Suprapubic skin (tissue), 3 donors: ENCODE measurements at regions not wholly inside any gene's neighbourhood (a gene's known extent, or its start where the extent isn't known, plus 50 kb on each side); places are given as distances from the start of the nearest gene placed in this dataset.

ENCODE experiments used
- CTCF ChIP-seq, 2 donors: fragments of 200-600 bp in 1 of 2; fragments of 450-650 bp in 1 of 2; sonication (generic) in 1 of 2; IDR thresholded peaks; one replicate each; pipeline ENCODE4 v1.5.1; 2016 to 2019; ENCODE audit warnings: antibody characterized with exemption in 2 of 2, mild to moderate bottlenecking in 1 of 2, moderate library complexity in 1 of 2
- EP300 ChIP-seq: sonication (generic); formaldehyde crosslinking; IDR thresholded peaks from one replicate; pipeline ENCODE4 v1.6.1; 2017; ENCODE audit warnings: antibody characterized with exemption
- POLR2A ChIP-seq, 2 donors: fragments of 450-650 bp; IDR thresholded peaks; one replicate each; pipeline ENCODE4 v1.6.1; 2017; ENCODE audit warnings: antibody characterized with exemption in 2 of 2, mild to moderate bottlenecking in 2 of 2, moderate library complexity in 2 of 2

- TF ChIP-seq CTCF (IDR thresholded peaks at IDR 0.05) = no peak
- TF ChIP-seq POLR2A (IDR thresholded peaks at IDR 0.05) = no peak
- no peak for TF ChIP-seq EP300
Observed at GRCh38 chr1:105208581-105208980, 1458.9 kb downstream of the AMY1C start.
